Loucy (cell line): ENCODE measurements at regions not wholly inside any gene's neighbourhood (a gene's known extent, or its start where the extent isn't known, plus 50 kb on each side); places are given as distances from the start of the nearest gene placed in this dataset.

ENCODE experiments used
- H2AFZ ChIP-seq: fragments of 200-600 bp; sonication (generic); 2 replicates; pipeline ENCODE4 v1.6.0; 2016; ENCODE audit warnings: antibody characterized with exemption, mild to moderate bottlenecking, low read length, moderate library complexity
- H3F3A ChIP-seq: fragments of 200-600 bp; 2 replicates; pipeline ENCODE4 v1.6.0; 2016; ENCODE audit warnings: antibody characterized with exemption, low read depth, mild to moderate bottlenecking
- H3K27me3 ChIP-seq: fragments of 200-600 bp; sonication (generic); 2 replicates; pipeline ENCODE4 v1.6.1; 2014; ENCODE audit warnings: low read length, mild to moderate bottlenecking; ENCODE audit not compliant: insufficient read depth, poor library complexity, severe bottlenecking
- H3K36me3 ChIP-seq: fragments of 200-600 bp; sonication (generic); 2 replicates; pipeline ENCODE4 v1.6.1; 2016; ENCODE audit warnings: low read length; ENCODE audit not compliant: insufficient read depth
- H3K4me1 ChIP-seq: fragments of 200-600 bp; sonication (generic); 2 replicates; pipeline ENCODE4 v1.5.1; 2014; ENCODE audit warnings: low read length, mild to moderate bottlenecking; ENCODE audit not compliant: insufficient read depth, poor library complexity, severe bottlenecking
- H3K4me2 ChIP-seq: fragments of 200-600 bp; sonication (generic); 2 replicates; pipeline ENCODE4 v1.6.0; 2014; ENCODE audit warnings: antibody characterized with exemption, low read length, low read depth, mild to moderate bottlenecking; ENCODE audit not compliant: poor library complexity, severe bottlenecking
- H3K4me3 ChIP-seq: fragments of 200-600 bp; sonication (generic); 2 replicates; pipeline ENCODE4 v1.5.1; 2014; ENCODE audit warnings: low read length, mild to moderate bottlenecking, mixed read lengths; ENCODE audit not compliant: poor library complexity, severe bottlenecking
- H3K79me2 ChIP-seq: fragments of 200-600 bp; sonication (generic); 2 replicates; pipeline ENCODE4 v1.6.1; 2014; ENCODE audit warnings: low read length; ENCODE audit not compliant: insufficient read depth
- H3K9ac ChIP-seq: fragments of 200-600 bp; sonication (generic); 2 replicates; pipeline ENCODE4 v1.6.0; 2014; ENCODE audit warnings: mild to moderate bottlenecking, low read depth, low read length, moderate library complexity; ENCODE audit not compliant: poor library complexity, severe bottlenecking
- H3K9me2 ChIP-seq: fragments of 200-600 bp; sonication (generic); replicated peaks from 2 replicates; pipeline ENCODE4 v1.6.1; 2016; ENCODE audit warnings: low read depth, low read length, mixed read lengths
- H3K9me3 ChIP-seq: fragments of 200-600 bp; sonication (generic); 2 replicates; pipeline ENCODE4 v1.6.1; 2014; ENCODE audit warnings: mild to moderate bottlenecking, antibody characterized with exemption, low read length, low read depth; ENCODE audit not compliant: insufficient read depth
- H4K20me1 ChIP-seq: fragments of 200-600 bp; sonication (generic); 2 replicates; pipeline ENCODE4 v1.6.0; 2014; ENCODE audit warnings: antibody characterized with exemption, low read length, mild to moderate bottlenecking; ENCODE audit not compliant: insufficient read depth, poor library complexity, severe bottlenecking
- EZH2phosphoT487 ChIP-seq: fragments of 200-600 bp; IDR thresholded peaks from 2 replicates; pipeline ENCODE4 v1.6.1; 2018; ENCODE audit warnings: antibody characterized with exemption, mild to moderate bottlenecking, moderate library complexity, borderline replicate concordance
- TF ChIP-seq, protein P1 (sequence below): fragments of 200-600 bp; sonication (generic); conservative IDR thresholded peaks from 2 replicates; pipeline ENCODE4 v1.5.1; 2014; ENCODE audit warnings: mild to moderate bottlenecking, antibody characterized with exemption, low read length

DNA sequence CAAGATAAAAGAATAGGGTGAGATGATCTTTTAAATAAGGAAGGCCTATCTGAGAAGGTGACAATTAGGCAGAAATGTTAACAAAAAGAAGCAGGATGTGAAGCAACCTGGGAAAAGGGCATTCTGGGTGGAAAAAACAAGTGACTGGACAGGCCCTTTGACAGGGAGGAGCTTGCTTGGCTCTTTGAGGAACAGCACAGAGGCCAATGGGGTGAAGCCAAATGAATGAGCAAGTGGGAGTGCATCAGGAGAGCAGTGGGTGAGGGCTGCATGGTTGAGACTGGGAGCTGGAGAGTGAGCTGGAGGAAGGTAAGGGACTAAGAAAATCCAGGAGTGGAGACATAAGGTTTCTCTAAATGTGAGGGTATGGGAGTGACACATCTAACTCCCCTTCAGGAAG lies 126.9 kb downstream of the TDRD15 start:
- Histone ChIP-seq H3K9me3 (no peaks in the 10 kb centered on the region), H3F3A (no peaks in the 10 kb centered on the region), H3K4me2 (no peak overlapping the region), H3K27me3 (no peaks in the 10 kb centered on the region), H3K79me2 (no peaks in the 10 kb centered on the region), H3K4me1 (no peaks in the 10 kb centered on the region), H3K9me2 (no peaks in the 10 kb centered on the region), H2AFZ (no peak overlapping the region), H4K20me1 (no peaks in the 10 kb centered on the region), H3K9ac (no peak overlapping the region), H3K36me3 (no peaks in the 10 kb centered on the region), H3K4me3 (no peak overlapping the region)
- TF ChIP-seq EZH2phosphoT487: no peak
- TF ChIP-seq, protein P1, sequence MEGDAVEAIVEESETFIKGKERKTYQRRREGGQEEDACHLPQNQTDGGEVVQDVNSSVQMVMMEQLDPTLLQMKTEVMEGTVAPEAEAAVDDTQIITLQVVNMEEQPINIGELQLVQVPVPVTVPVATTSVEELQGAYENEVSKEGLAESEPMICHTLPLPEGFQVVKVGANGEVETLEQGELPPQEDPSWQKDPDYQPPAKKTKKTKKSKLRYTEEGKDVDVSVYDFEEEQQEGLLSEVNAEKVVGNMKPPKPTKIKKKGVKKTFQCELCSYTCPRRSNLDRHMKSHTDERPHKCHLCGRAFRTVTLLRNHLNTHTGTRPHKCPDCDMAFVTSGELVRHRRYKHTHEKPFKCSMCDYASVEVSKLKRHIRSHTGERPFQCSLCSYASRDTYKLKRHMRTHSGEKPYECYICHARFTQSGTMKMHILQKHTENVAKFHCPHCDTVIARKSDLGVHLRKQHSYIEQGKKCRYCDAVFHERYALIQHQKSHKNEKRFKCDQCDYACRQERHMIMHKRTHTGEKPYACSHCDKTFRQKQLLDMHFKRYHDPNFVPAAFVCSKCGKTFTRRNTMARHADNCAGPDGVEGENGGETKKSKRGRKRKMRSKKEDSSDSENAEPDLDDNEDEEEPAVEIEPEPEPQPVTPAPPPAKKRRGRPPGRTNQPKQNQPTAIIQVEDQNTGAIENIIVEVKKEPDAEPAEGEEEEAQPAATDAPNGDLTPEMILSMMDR: no peak

DNA sequence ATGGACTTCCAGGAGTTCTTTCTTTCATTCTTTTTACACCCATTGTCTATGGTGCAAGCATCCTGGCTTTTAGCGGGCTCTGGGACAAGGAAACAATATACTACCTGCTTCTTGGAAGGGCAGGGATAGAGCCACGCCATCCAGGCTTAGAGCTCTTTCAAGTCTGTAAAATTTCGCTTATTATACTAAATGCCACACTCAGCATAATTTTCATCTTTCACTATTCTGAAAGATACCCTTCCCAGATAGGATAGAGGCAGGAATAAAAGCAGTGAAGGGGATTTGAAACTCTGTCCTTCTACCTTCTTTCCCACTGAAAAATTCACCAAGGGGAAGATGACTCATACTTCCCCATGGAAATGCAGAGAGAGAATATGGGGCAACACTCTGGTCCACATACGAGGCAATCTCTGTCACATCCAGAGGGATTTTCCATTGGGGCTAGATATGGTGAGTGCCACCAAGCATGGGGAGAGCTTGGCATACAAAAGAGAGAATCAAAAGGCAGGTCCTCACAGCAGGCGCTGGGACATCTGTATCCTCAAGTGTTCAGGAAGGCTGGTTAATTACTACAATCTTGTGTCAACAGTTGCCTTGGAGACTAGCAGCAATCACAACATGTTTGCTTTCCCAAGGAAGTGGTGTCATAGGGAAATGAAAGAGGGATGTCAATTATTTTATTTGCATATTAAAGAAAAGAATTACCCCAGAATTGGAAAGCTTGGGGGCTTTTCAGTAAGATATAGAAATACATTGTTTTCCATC lies 127.6 kb downstream of the TDRD15 start:
- Histone ChIP-seq H3K4me2 (no peak overlapping the region), H3K4me1 (no peaks in the 10 kb centered on the region), H3K27me3 (no peaks in the 10 kb centered on the region), H3K9me3 (no peaks in the 10 kb centered on the region), H4K20me1 (no peaks in the 10 kb centered on the region), H3K79me2 (no peaks in the 10 kb centered on the region), H3K36me3 (no peaks in the 10 kb centered on the region), H3K9ac (no peak overlapping the region), H3F3A (no peaks in the 10 kb centered on the region), H3K4me3 (no peak overlapping the region), H3K9me2 (no peaks in the 10 kb centered on the region), H2AFZ (no peak overlapping the region)
- TF ChIP-seq, protein P1: no peak
- TF ChIP-seq EZH2phosphoT487: no peak

DNA sequence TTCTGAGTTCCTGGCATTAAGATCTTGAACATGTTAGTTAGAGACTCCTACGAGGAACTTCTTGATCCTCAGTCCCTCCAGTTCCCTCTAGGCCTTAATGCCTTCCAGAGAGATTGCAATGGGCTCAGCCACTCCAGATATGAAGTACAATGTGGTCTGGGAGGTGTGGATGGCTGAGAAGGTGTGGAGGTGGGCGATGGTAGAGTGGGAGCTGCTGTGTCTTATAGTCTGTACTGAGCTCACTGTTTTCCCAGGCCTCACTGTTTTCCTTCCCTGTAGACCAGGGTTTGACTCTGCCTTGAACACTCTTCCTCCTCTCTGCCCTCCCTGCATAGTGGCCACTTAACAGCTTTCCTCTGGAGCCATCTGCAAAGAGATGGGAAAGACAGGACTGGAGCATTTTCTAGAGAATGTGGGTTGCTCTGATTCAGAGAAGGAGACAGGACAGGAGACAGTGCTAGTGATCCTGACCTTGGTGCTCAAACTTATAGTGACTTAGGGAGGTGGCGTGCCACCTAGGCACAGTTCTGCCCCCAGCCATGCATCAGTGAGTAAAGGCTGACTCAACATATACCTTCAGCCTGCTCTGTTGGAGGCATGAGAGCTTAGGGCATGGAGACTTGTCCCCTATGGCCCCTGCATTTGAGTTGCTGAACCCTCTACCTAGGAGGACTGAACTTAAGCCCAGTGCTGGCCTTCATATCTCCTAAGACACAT lies 129.7 kb downstream of the TDRD15 start:
- H3K9me2 ChIP-seq: no peaks in the 10 kb centered on the region
- no peak for TF ChIP-seq EZH2phosphoT487
- TF ChIP-seq, protein P1: no peak
- H3K9me3 ChIP-seq: no peaks in the 10 kb centered on the region
- H2AFZ ChIP-seq: no peak overlapping the region
- H3K4me1 ChIP-seq: no peaks in the 10 kb centered on the region
- no peaks in the 10 kb centered on the region for H3K79me2 ChIP-seq
- no peaks in the 10 kb centered on the region for H3K36me3 ChIP-seq
- H3F3A ChIP-seq: no peaks in the 10 kb centered on the region
- H3K27me3 ChIP-seq: no peaks in the 10 kb centered on the region
- no peaks in the 10 kb centered on the region for H4K20me1 ChIP-seq
- no peak overlapping the region for H3K9ac ChIP-seq
- no peak overlapping the region for H3K4me3 ChIP-seq
- no peak overlapping the region for H3K4me2 ChIP-seq
